ENCODE measurements at regions not wholly inside any gene's neighbourhood (a gene's known extent, or its start where the extent isn't known, plus 50 kb on each side); places are given as distances from the start of the nearest gene placed in this dataset.

GRCh38 chr6:90420500-90420899 lies 123.9 kb upstream of the BACH2 start:
- intact Hi-C loops (cut with DNase I, micrococcal nuclease), result no loop called here
- ATAC-seq (no peak), DNase-seq (no peak)
- Mint-ChIP-seq H3K36me3 (ENCODE audit: low read depth) (peaks cover 11% of the 10 kb centered on the region), H3K4me3 (no peak overlapping the region), H3K9me3 (ENCODE audit: low read depth) (peaks cover 2% of the 10 kb centered on the region), H3K27me3 (no peaks in the 10 kb centered on the region), H3K27ac (no peak overlapping the region), H3K4me1 (peaks cover 33% of the 10 kb centered on the region)
- POLR2A ChIA-PET, result no interaction called here
- CTCF ChIA-PET, result interaction anchor here (0.5 to 2.2 kb wide), 3 partner anchors 8 to 399 kb away, joined by 3 to 7 read pairs (median 4); no protein-coding TSS in a partner anchor

GRCh38 chr6:90417385-90417784 lies 120.7 kb upstream of the BACH2 start:
- Mint-ChIP-seq H3K27ac (peak overlapping the region; percentile 19), H3K27me3 (no peaks in the 10 kb centered on the region), H3K9me3 (ENCODE audit: low read depth) (no peaks in the 10 kb centered on the region), H3K36me3 (ENCODE audit: low read depth) (peaks cover 2% of the 10 kb centered on the region), H3K4me3 (no peak overlapping the region), H3K4me1 (peaks cover 40% of the 10 kb centered on the region)
- no peak for ATAC-seq
- ChIA-PET CTCF (no interaction called here), POLR2A (no interaction called here)
- intact Hi-C loops (cut with DNase I, micrococcal nuclease), result no loop called here
- no peak for DNase-seq

- no peak overlapping the region for H3K4me3 Mint-ChIP-seq
Observed at GRCh38 chr6:90416322-90416721, 119.7 kb upstream of the BACH2 start.

GRCh38 chr6:90415178-90415577 lies 118.5 kb upstream of the BACH2 start:
- H3K4me3 Mint-ChIP-seq, result peak overlapping the region; percentile 13
- intact Hi-C loops (cut with DNase I, micrococcal nuclease), result no loop called here
- DNase-seq, result peak; percentile 46
- ChIA-PET POLR2A (interaction anchor here (3.6 kb wide), 1 partner anchor 17 kb away, joined by 16 read pairs; no protein-coding TSS in a partner anchor), CTCF (interaction anchor here (0.6 to 2.1 kb wide), 9 partner anchors 9 to 342 kb away, joined by 3 to 8 read pairs (median 5); no protein-coding TSS in a partner anchor)
- H3K27me3 Mint-ChIP-seq, result no peaks in the 10 kb centered on the region
- peaks cover 60% of the 10 kb centered on the region for H3K4me1 Mint-ChIP-seq
- ATAC-seq, result no peak
- H3K27ac Mint-ChIP-seq, result peak overlapping the region; percentile 80
- H3K9me3 Mint-ChIP-seq (ENCODE audit: low read depth), result no peaks in the 10 kb centered on the region
- H3K36me3 Mint-ChIP-seq (ENCODE audit: low read depth), result peaks cover 2% of the 10 kb centered on the region

More at GRCh38 chr6:90416322-90416721, 119.7 kb upstream of the BACH2 start:
- Mint-ChIP-seq H3K36me3 (ENCODE audit: low read depth) (peaks cover 2% of the 10 kb centered on the region), H3K27me3 (no peaks in the 10 kb centered on the region), H3K9me3 (ENCODE audit: low read depth) (no peaks in the 10 kb centered on the region), H3K27ac (peak overlapping the region; percentile 17), H3K4me1 (peaks cover 51% of the 10 kb centered on the region)
- intact Hi-C loops (cut with DNase I, micrococcal nuclease), result no loop called here
- CTCF ChIA-PET, result interaction anchor here (1.7 to 2.1 kb wide), 3 partner anchors 8 to 28 kb away, joined by 5 to 8 read pairs (median 8); no protein-coding TSS in a partner anchor
- DNase-seq, result no peak
- no peak for ATAC-seq
- POLR2A ChIA-PET, result no interaction called here

- ChIA-PET CTCF (interaction anchor here (1.0 to 4.6 kb wide), 10 partner anchors 10 to 65 kb away, joined by 3 to 46 read pairs (median 4); no protein-coding TSS in a partner anchor), POLR2A (interaction anchor here (1.0 to 3.6 kb wide), 6 partner anchors 10 to 60 kb away, joined by 3 to 16 read pairs (median 4); no protein-coding TSS in a partner anchor)
- DNase-seq (no peak), ATAC-seq (no peak)
- Mint-ChIP-seq H3K27me3 (no peaks in the 10 kb centered on the region), H3K4me3 (peak overlapping the region; percentile 67), H3K9me3 (ENCODE audit: low read depth) (peaks cover 2% of the 10 kb centered on the region), H3K27ac (peak overlapping the region; percentile 93), H3K36me3 (ENCODE audit: low read depth) (peaks cover 6% of the 10 kb centered on the region), H3K4me1 (peaks cover 67% of the 10 kb centered on the region)
- intact Hi-C loops (cut with DNase I, micrococcal nuclease), result loop anchor here (1.0 to 5.0 kb wide), 3 partner anchors 10 to 387 kb away; no protein-coding TSS in a partner anchor
Observed at GRCh38 chr6:90414352-90414751, 117.7 kb upstream of the BACH2 start.

- H3K4me3 Mint-ChIP-seq, result peak overlapping the region; percentile 67
- peaks cover 2% of the 10 kb centered on the region for H3K9me3 Mint-ChIP-seq (ENCODE audit: low read depth)
- ChIA-PET CTCF (interaction anchor here (0.6 to 4.6 kb wide), 9 partner anchors 8 to 525 kb away, joined by 3 to 46 read pairs (median 4); no protein-coding TSS in a partner anchor), POLR2A (interaction anchor here (0.6 to 3.6 kb wide), 8 partner anchors 10 to 156 kb away, joined by 3 to 16 read pairs (median 5); no protein-coding TSS in a partner anchor)
- intact Hi-C loops (cut with DNase I, micrococcal nuclease), result loop anchor here (1.0 to 5.0 kb wide), 3 partner anchors 10 to 387 kb away; no protein-coding TSS in a partner anchor
- H3K27ac Mint-ChIP-seq, result peak overlapping the region; percentile 93
- no peaks in the 10 kb centered on the region for H3K27me3 Mint-ChIP-seq
- DNase-seq (peak; percentile 91), ATAC-seq (peak; percentile 51)
- peaks cover 72% of the 10 kb centered on the region for H3K4me1 Mint-ChIP-seq
- H3K36me3 Mint-ChIP-seq (ENCODE audit: low read depth), result peaks cover 10% of the 10 kb centered on the region
Observed at GRCh38 chr6:90413867-90414266, 117.2 kb upstream of the BACH2 start.

GRCh38 chr6:90413396-90413795 lies 116.8 kb upstream of the BACH2 start:
- ChIA-PET POLR2A (interaction anchor here (0.6 to 3.6 kb wide), 8 partner anchors 11 to 155 kb away, joined by 3 to 16 read pairs (median 5); no protein-coding TSS in a partner anchor), CTCF (interaction anchor here (0.6 to 4.6 kb wide), 9 partner anchors 8 to 525 kb away, joined by 3 to 46 read pairs (median 4); no protein-coding TSS in a partner anchor)
- Mint-ChIP-seq H3K27ac (peak overlapping the region; percentile 93), H3K4me1 (peaks cover 75% of the 10 kb centered on the region), H3K9me3 (ENCODE audit: low read depth) (peaks cover 2% of the 10 kb centered on the region), H3K36me3 (ENCODE audit: low read depth) (peaks cover 9% of the 10 kb centered on the region), H3K4me3 (peak overlapping the region; percentile 67), H3K27me3 (no peaks in the 10 kb centered on the region)
- intact Hi-C loops (cut with DNase I, micrococcal nuclease), result loop anchor here (5.0 kb wide), 2 partner anchors 336 to 386 kb away; no protein-coding TSS in a partner anchor
- ATAC-seq, result no peak
- no peak for DNase-seq

GRCh38 chr6:90412538-90413369 lies 116.1 kb upstream of the BACH2 start:
- peaks cover 2% of the 10 kb centered on the region for H3K9me3 Mint-ChIP-seq (ENCODE audit: low read depth)
- intact Hi-C loops (cut with DNase I, micrococcal nuclease), result loop anchor here (5.0 kb wide), 2 partner anchors 335 to 385 kb away; no protein-coding TSS in a partner anchor
- no peaks in the 10 kb centered on the region for H3K27me3 Mint-ChIP-seq
- peak overlapping the region; percentile 67 for H3K4me3 Mint-ChIP-seq
- peaks cover 76% of the 10 kb centered on the region for H3K4me1 Mint-ChIP-seq
- ATAC-seq, result no peak
- H3K36me3 Mint-ChIP-seq (ENCODE audit: low read depth), result peaks cover 9% of the 10 kb centered on the region
- peak overlapping the region; percentile 93 for H3K27ac Mint-ChIP-seq
- DNase-seq, result peak; percentile 51
- ChIA-PET CTCF (interaction anchor here (0.7 to 4.6 kb wide), 11 partner anchors 8 to 193 kb away, joined by 3 to 46 read pairs (median 4); no protein-coding TSS in a partner anchor), POLR2A (interaction anchor here (1.9 to 3.6 kb wide), 2 partner anchors 15 to 44 kb away, joined by 10 to 16 read pairs; no protein-coding TSS in a partner anchor)

GRCh38 chr6:90411292-90411781 lies 114.7 kb upstream of the BACH2 start:
- no peaks in the 10 kb centered on the region for H3K27me3 Mint-ChIP-seq
- CTCF ChIA-PET, result interaction anchor here (0.7 to 4.6 kb wide), 14 partner anchors 9 to 126 kb away, joined by 3 to 46 read pairs (median 8); no protein-coding TSS in a partner anchor
- intact Hi-C loops (cut with DNase I, micrococcal nuclease), result loop anchor here (1.0 to 5.0 kb wide), 10 partner anchors 13 to 384 kb away; no protein-coding TSS in a partner anchor
- DNase-seq (peak; percentile 90), ATAC-seq (peak; percentile 87)
- H3K9me3 Mint-ChIP-seq (ENCODE audit: low read depth), result peaks cover 2% of the 10 kb centered on the region
- peaks cover 16% of the 10 kb centered on the region for H3K36me3 Mint-ChIP-seq (ENCODE audit: low read depth)
- POLR2A ChIA-PET, result interaction anchor here (0.9 to 3.6 kb wide), 9 partner anchors 13 to 193 kb away, joined by 3 to 16 read pairs (median 6); no protein-coding TSS in a partner anchor
- H3K4me1 Mint-ChIP-seq, result peaks cover 88% of the 10 kb centered on the region
- H3K27ac Mint-ChIP-seq, result peak overlapping the region; percentile 93
- peak overlapping the region; percentile 18 for H3K4me3 Mint-ChIP-seq

- peaks cover 2% of the 10 kb centered on the region for H3K9me3 Mint-ChIP-seq (ENCODE audit: low read depth)
- H3K36me3 Mint-ChIP-seq (ENCODE audit: low read depth), result peaks cover 16% of the 10 kb centered on the region
- peaks cover 84% of the 10 kb centered on the region for H3K4me1 Mint-ChIP-seq
- peak overlapping the region; percentile 41 for H3K27ac Mint-ChIP-seq
- H3K4me3 Mint-ChIP-seq, result no peak overlapping the region
- intact Hi-C loops (cut with DNase I, micrococcal nuclease), result loop anchor here (5.0 kb wide), 2 partner anchors 332 to 382 kb away; no protein-coding TSS in a partner anchor
- DNase-seq (no peak), ATAC-seq (no peak)
- no peaks in the 10 kb centered on the region for H3K27me3 Mint-ChIP-seq
- ChIA-PET CTCF (interaction anchor here (0.9 to 4.6 kb wide), 7 partner anchors 11 to 124 kb away, joined by 3 to 46 read pairs (median 11); no protein-coding TSS in a partner anchor), POLR2A (interaction anchor here (0.6 to 3.5 kb wide), 3 partner anchors 15 to 94 kb away, joined by 3 to 14 read pairs (median 3); no protein-coding TSS in a partner anchor)
Observed at GRCh38 chr6:90409700-90410099, 113.1 kb upstream of the BACH2 start.
